ENCODE measurements at regions not wholly inside any gene's neighbourhood (a gene's known extent, or its start where the extent isn't known, plus 50 kb on each side); places are given as distances from the start of the nearest gene placed in this dataset.

GRCh38 chr12:16095531-16096110 lies 181.9 kb downstream of the SLC15A5 start:
- Mint-ChIP-seq H3K27me3 (no peaks in the 10 kb centered on the region), H3K36me3 (no peaks in the 10 kb centered on the region), H3K27ac (no peak overlapping the region), H3K4me1 (no peaks in the 10 kb centered on the region), H3K9me3 (peaks cover 3 to 27% (median 4%) of the 10 kb centered on the region in 7 donors), H3K4me3 (no peak overlapping the region)
- no peak for ATAC-seq (ENCODE audit: low read depth in 2 of 2)
- no peak for DNase-seq

GRCh38 chr12:16094437-16094836 lies 183.0 kb downstream of the SLC15A5 start:
- no peak for DNase-seq
- peaks cover 2 to 27% (median 4%) of the 10 kb centered on the region in 7 donors for H3K9me3 Mint-ChIP-seq
- no peaks in the 10 kb centered on the region for H3K36me3 Mint-ChIP-seq
- H3K27ac Mint-ChIP-seq: no peak overlapping the region
- ATAC-seq (ENCODE audit: low read depth in 2 of 2): no peak
- H3K4me3 Mint-ChIP-seq: no peak overlapping the region
- H3K4me1 Mint-ChIP-seq: no peaks in the 10 kb centered on the region
- no peaks in the 10 kb centered on the region for H3K27me3 Mint-ChIP-seq

- no peaks in the 10 kb centered on the region for H3K27me3 Mint-ChIP-seq
- ATAC-seq (ENCODE audit: low read depth in 2 of 2) (no peak), DNase-seq (no peak)
- no peak overlapping the region for H3K4me3 Mint-ChIP-seq
- no peak overlapping the region for H3K27ac Mint-ChIP-seq
- no peaks in the 10 kb centered on the region for H3K36me3 Mint-ChIP-seq
- peaks cover 2 to 27% (median 4%) of the 10 kb centered on the region in 7 donors for H3K9me3 Mint-ChIP-seq
- no peaks in the 10 kb centered on the region for H3K4me1 Mint-ChIP-seq
Observed at GRCh38 chr12:16093825-16094224, 182.7 kb downstream of the DERA start.

- peaks cover 0 to 5% (median 5%) of the 10 kb centered on the region in 3 donors for H3K27me3 Mint-ChIP-seq
- H3K4me1 Mint-ChIP-seq: no peaks in the 10 kb centered on the region
- DNase-seq (no peak), ATAC-seq (ENCODE audit: low read depth in 2 of 2) (no peak)
- no peak overlapping the region for H3K27ac Mint-ChIP-seq
- H3K36me3 Mint-ChIP-seq: no peaks in the 10 kb centered on the region
- H3K9me3 Mint-ChIP-seq: peaks cover 2 to 27% (median 4%) of the 10 kb centered on the region in 7 donors
- H3K4me3 Mint-ChIP-seq: no peak overlapping the region
Observed at GRCh38 chr12:16090974-16091373, 179.8 kb downstream of the DERA start.

GRCh38 chr12:16088421-16088820 lies 177.3 kb downstream of the DERA start:
- H3K4me1 Mint-ChIP-seq: no peaks in the 10 kb centered on the region
- H3K27me3 Mint-ChIP-seq: peaks cover 0 to 8% (median 5%) of the 10 kb centered on the region in 3 donors
- DNase-seq (no peak), ATAC-seq (ENCODE audit: low read depth in 2 of 2) (no peak)
- H3K9me3 Mint-ChIP-seq: peaks cover 2 to 23% (median 4%) of the 10 kb centered on the region in 7 donors
- no peak overlapping the region for H3K27ac Mint-ChIP-seq
- no peaks in the 10 kb centered on the region for H3K36me3 Mint-ChIP-seq
- H3K4me3 Mint-ChIP-seq: no peak overlapping the region

All from naive B cell (primary cell).